ENCODE measurements at regions not wholly inside any gene's neighbourhood (a gene's known extent, or its start where the extent isn't known, plus 50 kb on each side); places are given as distances from the start of the nearest gene placed in this dataset.
"Not testable (repeated sequence)": the region's sequence is repeated elsewhere in the genome, so short reads cannot be mapped to it uniquely, and the experiment has no call there.

DNA sequence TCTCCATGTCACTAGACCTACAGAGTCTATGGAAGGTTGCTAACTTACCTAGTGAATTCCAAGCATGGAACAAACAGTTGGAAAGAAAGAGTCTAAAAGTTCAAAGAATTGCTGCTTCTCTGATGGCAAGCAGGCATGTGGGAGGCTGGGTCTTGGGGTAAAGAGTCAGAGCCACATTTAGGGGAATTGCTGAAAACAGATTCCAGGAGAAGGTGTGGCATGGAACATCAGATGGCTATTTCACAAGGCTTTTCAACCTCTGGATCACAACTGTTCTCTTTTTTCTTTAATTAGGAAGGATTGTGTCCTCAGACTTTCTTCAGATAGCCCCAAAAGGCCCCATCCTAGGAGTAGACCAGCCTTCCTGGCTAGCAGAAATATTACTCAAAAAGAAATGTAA is 601.5 kb downstream of the MAFB start:
- intact Hi-C loops (cut with DNase I) = no loop called here
- DNase-seq = no peak
- ATAC-seq = no peak

DNA sequence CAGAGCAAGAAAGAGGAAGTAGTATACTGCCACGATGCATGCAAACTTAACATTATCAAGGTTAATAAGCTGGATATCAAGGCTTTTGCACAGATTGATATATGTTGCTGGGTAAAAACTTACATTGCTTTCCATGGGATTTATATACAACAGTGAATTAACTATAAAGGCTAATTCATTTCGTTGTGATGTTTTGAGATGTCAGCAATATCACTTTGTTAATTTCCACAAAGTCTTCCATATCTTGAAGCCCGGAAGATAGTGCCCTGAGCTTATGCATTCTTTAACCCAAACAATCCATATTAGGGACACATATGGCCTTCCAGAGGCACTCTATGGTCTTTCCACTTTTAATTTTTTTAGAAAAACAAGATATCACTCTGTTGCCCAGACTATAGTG is 603.5 kb downstream of the MAFB start:
- DNase-seq (no peak), ATAC-seq (no peak)
- intact Hi-C loops (cut with DNase I) = no loop called here

GRCh38 chr20:40082436-40082835 is 606.6 kb downstream of the MAFB start:
- intact Hi-C loops (cut with DNase I) = no loop called here
- ATAC-seq = no peak
- DNase-seq = no peak

DNA sequence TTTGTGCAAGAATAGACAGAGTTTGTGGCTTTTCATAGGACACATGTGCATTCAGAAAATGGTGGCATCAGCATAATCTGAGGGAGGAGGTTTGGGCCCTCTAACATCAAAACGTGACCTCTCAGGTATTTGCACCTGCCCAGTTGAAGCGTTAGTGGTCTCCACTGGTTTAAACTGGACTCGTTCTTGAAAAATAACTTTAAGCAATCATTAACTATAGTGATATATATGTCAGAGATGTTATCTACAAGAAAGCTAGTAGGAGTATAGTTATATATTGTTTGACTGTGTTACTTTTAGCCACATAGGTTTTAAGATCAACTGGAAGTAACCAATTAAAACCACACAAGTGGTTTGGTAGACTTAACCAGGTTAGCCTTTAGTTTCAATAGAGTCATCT is 607.4 kb downstream of the MAFB start:
- intact Hi-C loops (cut with DNase I) = no loop called here
- ATAC-seq = no peak
- no peak for DNase-seq

- DNase-seq (no peak), ATAC-seq (no peak)
- intact Hi-C loops (cut with DNase I) = no loop called here
Observed at GRCh38 chr20:40080041-40080652, 608.9 kb downstream of the MAFB start.

- DNase-seq (no peak), ATAC-seq (peak in 1 of 2 donors; percentile 47)
- intact Hi-C loops (cut with DNase I) = no loop called here
Observed at GRCh38 chr20:40073535-40074111, 615.4 kb downstream of the MAFB start.

- ATAC-seq (no peak), DNase-seq (no peak)
- intact Hi-C loops (cut with DNase I) = no loop called here
Observed at GRCh38 chr20:40072907-40073306, 616.1 kb downstream of the MAFB start.

DNA sequence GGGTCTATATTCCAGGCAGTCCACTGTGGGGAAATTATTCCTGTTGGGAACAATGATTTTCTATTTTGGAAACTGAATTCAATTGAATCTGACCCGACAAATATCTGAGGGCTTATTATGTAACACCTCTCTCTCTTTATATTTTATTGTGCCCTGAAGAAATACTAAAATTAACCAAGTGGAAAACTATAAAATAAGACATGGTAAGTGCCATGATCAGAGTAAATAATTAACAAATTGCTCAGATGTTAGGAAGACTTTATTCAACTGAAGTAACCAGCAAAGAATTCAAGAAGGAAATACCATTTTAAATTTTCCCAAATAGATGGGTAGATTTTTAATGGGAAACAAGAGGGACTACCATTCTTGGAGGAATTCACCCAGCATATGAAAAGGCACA is 632.9 kb downstream of the MAFB start:
- DNase-seq (no peak), ATAC-seq (no peak)
- intact Hi-C loops (cut with DNase I) = no loop called here

- intact Hi-C loops (cut with DNase I) = no loop called here
- ATAC-seq (no peak), DNase-seq (no peak)
Observed at GRCh38 chr20:40055711-40056110, 633.3 kb downstream of the MAFB start.

DNA sequence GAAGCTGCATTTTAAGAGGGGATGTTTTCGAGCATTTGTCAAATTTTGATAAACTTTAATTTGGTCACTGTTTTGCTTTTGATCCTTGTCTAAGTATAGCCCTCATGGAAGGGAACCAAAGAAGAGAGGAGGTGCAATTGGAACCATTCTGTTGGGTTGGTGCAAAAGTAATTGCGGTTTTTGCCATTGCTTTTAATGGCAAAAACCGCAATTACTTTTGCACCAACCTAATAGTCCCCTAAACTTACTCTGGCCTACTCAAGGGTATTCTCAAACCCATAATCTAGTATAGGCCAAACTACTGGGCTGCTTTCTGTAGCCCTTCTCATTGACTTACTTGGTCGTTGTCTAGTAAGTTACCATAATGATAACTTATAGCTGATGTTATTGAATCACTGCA is 634.7 kb downstream of the MAFB start:
- DNase-seq (no peak), ATAC-seq (no peak)
- intact Hi-C loops (cut with DNase I) = no loop called here

DNA sequence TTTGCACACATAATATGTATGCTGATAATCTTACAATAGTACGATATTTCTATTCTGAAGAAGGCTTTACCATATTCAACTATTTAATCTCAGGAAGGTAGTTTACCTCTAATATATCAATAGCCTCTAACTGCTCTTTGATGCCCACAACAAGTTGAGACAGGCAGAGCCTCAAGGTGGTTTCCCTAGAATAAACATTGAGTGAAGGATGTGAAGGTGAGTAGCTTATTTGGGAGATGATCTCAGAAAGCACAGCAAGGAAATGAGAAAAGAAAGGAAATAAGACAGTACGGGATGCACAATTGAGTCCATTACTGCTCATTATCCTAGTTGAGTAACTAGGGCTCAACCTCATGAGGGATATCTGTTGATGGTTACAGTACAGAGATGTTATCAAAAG is 638.4 kb downstream of the MAFB start:
- intact Hi-C loops (cut with DNase I) = no loop called here
- no peak for DNase-seq
- ATAC-seq = no peak

GRCh38 chr20:40049854-40050253 is 639.2 kb downstream of the MAFB start:
- DNase-seq (no peak), ATAC-seq (no peak)
- intact Hi-C loops (cut with DNase I) = loop anchor here in 1 of 2 donors (10.0 kb wide), 1 partner anchor 65 kb away; no protein-coding TSS in a partner anchor

GRCh38 chr20:40046703-40047102 is 642.3 kb downstream of the MAFB start:
- intact Hi-C loops (cut with DNase I) = loop anchor here in 1 of 2 donors (10.0 kb wide), 1 partner anchor 62 kb away; no protein-coding TSS in a partner anchor
- ATAC-seq (no peak), DNase-seq (no peak)

DNA sequence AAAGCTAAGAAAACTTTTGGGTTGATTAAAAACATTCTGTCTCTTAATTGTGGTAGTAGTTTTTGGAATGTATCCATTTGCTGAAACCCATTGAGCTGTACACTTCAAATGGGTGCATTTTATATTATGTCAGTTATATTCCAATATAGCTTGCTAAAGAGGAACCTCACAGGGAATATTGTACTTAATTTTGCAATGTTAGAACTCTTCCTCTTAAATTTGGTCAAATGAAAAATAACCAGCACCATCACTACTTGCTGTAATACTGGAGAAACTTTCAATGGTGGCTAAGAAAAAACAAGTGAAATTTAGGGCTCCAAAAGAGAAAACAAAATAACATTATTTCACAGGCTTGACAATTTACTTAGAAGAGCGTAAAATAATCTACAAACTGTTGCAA is 651.5 kb downstream of the MAFB start:
- intact Hi-C loops (cut with DNase I) = no loop called here
- ATAC-seq (no peak), DNase-seq (no peak)

- no peak for DNase-seq
- ATAC-seq = no peak
- intact Hi-C loops (cut with DNase I) = no loop called here
Observed at GRCh38 chr20:40029589-40029988, 659.4 kb downstream of the MAFB start.

DNA sequence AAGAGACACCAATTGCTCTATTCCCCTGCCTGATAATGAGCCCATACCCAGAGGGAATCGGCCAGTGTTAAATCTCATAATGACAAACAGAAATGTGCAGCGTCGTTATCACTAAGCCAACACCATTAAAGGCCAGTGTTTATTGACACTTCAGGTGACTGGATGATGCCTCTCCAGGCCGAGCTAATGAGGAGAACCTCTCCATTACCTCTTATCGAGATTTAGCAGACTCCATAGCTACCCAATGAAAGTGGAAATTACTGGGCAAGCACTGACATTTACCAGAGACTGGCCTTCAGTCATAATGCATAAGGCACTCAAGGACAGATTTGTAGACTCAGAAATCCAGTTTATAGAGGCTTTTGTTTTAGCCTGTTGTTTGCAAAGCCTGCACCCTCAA is 669.5 kb downstream of the MAFB start:
- intact Hi-C loops (cut with DNase I) = no loop called here
- DNase-seq (no peak), ATAC-seq (no peak)

GRCh38 chr20:40017765-40018164 is 671.3 kb downstream of the MAFB start:
- intact Hi-C loops (cut with DNase I) = no loop called here
- no peak for ATAC-seq
- DNase-seq = no peak

GRCh38 chr20:40016890-40017289 is 672.1 kb downstream of the MAFB start:
- ATAC-seq (no peak), DNase-seq (no peak)
- intact Hi-C loops (cut with DNase I) = no loop called here

- intact Hi-C loops (cut with DNase I) = no loop called here
- no peak for ATAC-seq
- no peak for DNase-seq
Observed at GRCh38 chr20:40016392-40016791, 672.6 kb downstream of the MAFB start.

- intact Hi-C loops (cut with DNase I); DNase-seq; ATAC-seq: not testable (repeated sequence)
Observed at GRCh38 chr20:40012026-40012425, 677.0 kb downstream of the MAFB start.

GRCh38 chr20:40010483-40010882 is 678.6 kb downstream of the MAFB start:
- DNase-seq (no peak), ATAC-seq (no peak)
- intact Hi-C loops (cut with DNase I) = no loop called here
